ENCODE measurements at regions not wholly inside any gene's neighbourhood (a gene's known extent, or its start where the extent isn't known, plus 50 kb on each side); places are given as distances from the start of the nearest gene placed in this dataset.
A peak's percentile ranks its signal among the peaks of the same experiment; 100 is the strongest.

DNA sequence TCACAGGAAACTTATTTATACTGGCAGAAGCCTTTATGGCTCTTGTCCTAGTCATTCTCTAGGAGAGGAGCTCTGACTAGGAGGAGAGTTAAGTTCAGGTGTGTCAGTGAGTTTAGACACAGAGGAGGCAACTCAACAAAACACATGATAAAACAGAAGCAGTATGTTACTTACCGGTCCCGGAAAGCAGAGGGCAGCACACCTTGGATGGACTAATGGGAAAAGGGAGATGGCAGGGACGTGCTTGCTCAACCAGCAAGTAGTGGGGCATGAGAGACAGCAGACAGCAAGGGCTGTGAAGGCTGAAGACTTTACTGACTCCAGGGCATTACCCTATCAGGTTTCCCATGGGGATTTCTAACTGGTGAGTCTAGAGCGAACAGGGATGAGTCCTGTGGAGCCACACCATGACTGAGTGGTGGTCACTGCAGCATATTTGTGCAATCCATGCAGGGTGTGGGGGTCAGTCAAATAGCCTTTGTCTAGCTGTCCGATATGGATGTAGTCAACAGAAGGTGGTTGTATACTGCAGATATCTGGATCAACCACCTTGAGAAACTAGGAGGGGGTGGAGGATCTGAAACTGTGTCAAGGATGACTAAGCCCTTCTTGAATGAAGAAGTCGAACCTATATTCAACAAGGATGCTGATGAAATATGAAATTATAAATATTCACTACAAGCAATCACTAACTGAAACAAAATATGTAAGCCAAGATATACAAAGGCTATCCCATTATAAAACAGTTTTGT is 596.3 kb upstream of the CHRM3 start:
- H3K27ac ChIP-seq (ENCODE audit: low read depth, low read length), result no peak overlapping the region
- TF ChIP-seq, protein P1, sequence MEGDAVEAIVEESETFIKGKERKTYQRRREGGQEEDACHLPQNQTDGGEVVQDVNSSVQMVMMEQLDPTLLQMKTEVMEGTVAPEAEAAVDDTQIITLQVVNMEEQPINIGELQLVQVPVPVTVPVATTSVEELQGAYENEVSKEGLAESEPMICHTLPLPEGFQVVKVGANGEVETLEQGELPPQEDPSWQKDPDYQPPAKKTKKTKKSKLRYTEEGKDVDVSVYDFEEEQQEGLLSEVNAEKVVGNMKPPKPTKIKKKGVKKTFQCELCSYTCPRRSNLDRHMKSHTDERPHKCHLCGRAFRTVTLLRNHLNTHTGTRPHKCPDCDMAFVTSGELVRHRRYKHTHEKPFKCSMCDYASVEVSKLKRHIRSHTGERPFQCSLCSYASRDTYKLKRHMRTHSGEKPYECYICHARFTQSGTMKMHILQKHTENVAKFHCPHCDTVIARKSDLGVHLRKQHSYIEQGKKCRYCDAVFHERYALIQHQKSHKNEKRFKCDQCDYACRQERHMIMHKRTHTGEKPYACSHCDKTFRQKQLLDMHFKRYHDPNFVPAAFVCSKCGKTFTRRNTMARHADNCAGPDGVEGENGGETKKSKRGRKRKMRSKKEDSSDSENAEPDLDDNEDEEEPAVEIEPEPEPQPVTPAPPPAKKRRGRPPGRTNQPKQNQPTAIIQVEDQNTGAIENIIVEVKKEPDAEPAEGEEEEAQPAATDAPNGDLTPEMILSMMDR (IDR thresholded peaks at IDR 0.05; ENCODE audit: extremely low read depth, low read depth, low read length), result no peak

DNA sequence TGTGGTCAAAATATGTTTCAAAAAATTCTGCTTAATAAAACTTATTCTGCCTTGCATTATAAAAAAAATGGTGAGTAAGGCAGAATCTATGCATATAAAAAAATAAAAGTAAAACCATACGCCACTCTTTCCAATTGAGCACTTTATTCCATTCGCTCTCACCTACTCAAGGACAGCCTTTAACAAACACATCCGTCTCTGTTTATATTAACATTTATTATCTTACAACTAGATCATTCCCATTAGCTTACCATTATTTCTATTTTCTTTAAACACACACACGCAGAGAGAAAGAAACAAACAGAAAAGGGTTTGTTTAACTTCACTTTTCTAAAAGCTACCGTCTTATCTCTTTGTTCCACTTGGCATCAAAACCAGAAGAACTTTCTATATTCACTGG is 598.9 kb upstream of the CHRM3 start:
- no peaks in the 10 kb centered on the region for H3K4me1 ChIP-seq (ENCODE audit: insufficient read depth, low read length)
- no peak overlapping the region for H3K4me3 ChIP-seq (ENCODE audit: insufficient read depth, low read length)
- no peak for DNase-seq (ENCODE audit: insufficient read length, low spot score, missing footprints)
- no peaks in the 10 kb centered on the region for H3K9me3 ChIP-seq (ENCODE audit: low read depth, low read length)
- H3K27ac ChIP-seq (ENCODE audit: low read depth, low read length), result no peak overlapping the region
- no peaks in the 10 kb centered on the region for H4K20me1 ChIP-seq (ENCODE audit: insufficient read depth, low read length)
- no peaks in the 10 kb centered on the region for H3K79me2 ChIP-seq (ENCODE audit: insufficient read depth, low read length)
- H3K36me3 ChIP-seq (ENCODE audit: insufficient read depth, low read length), result no peaks in the 10 kb centered on the region
- no peaks in the 10 kb centered on the region for H3K27me3 ChIP-seq (ENCODE audit: insufficient read depth, low read length)
- TF ChIP-seq, protein P1 (IDR thresholded peaks at IDR 0.05; ENCODE audit: extremely low read depth, low read depth, low read length), result no peak
- H2AFZ ChIP-seq (ENCODE audit: low read length), result no peak overlapping the region
- H3K4me2 ChIP-seq (ENCODE audit: insufficient read depth, low read length), result no peak overlapping the region

More for the DNA sequence above, 596.3 kb upstream of the CHRM3 start:
- Histone ChIP-seq H4K20me1 (ENCODE audit: insufficient read depth, low read length) (no peaks in the 10 kb centered on the region), H3K4me2 (ENCODE audit: insufficient read depth, low read length) (no peak overlapping the region), H3K27me3 (ENCODE audit: insufficient read depth, low read length) (no peaks in the 10 kb centered on the region), H3K4me3 (ENCODE audit: insufficient read depth, low read length) (no peak overlapping the region), H2AFZ (ENCODE audit: low read length) (no peak overlapping the region), H3K79me2 (ENCODE audit: insufficient read depth, low read length) (no peaks in the 10 kb centered on the region), H3K9me3 (ENCODE audit: low read depth, low read length) (no peaks in the 10 kb centered on the region), H3K36me3 (ENCODE audit: insufficient read depth, low read length) (no peaks in the 10 kb centered on the region), H3K4me1 (ENCODE audit: insufficient read depth, low read length) (no peaks in the 10 kb centered on the region)
- peak; percentile 19 for DNase-seq (ENCODE audit: insufficient read length, low spot score, missing footprints)

DNA sequence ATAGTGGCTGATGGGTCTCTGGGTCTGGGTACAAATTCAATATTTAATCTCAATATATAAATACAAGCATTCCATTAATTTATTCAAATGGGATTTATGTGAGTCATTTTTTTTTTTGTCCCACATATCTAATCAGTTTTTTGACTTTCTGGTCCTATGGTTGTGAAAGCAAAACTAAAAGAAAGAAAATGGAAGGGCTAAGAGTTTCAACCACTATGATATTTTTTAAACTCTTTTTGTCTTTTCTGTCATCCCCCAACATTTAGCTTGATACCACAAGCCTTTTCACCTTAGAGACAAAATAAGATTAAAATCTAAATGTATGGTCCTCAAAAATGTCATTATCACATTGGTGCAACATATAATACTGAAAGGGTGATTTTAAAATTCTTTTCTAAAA is 602.7 kb upstream of the CHRM3 start:
- no peaks in the 10 kb centered on the region for H3K79me2 ChIP-seq (ENCODE audit: insufficient read depth, low read length)
- no peak for DNase-seq (ENCODE audit: insufficient read length, low spot score, missing footprints)
- no peaks in the 10 kb centered on the region for H3K4me1 ChIP-seq (ENCODE audit: insufficient read depth, low read length)
- H3K4me3 ChIP-seq (ENCODE audit: insufficient read depth, low read length), result no peak overlapping the region
- H3K27me3 ChIP-seq (ENCODE audit: insufficient read depth, low read length), result no peaks in the 10 kb centered on the region
- no peak overlapping the region for H3K4me2 ChIP-seq (ENCODE audit: insufficient read depth, low read length)
- TF ChIP-seq, protein P1 (IDR thresholded peaks at IDR 0.05; ENCODE audit: extremely low read depth, low read depth, low read length), result no peak
- H3K9me3 ChIP-seq (ENCODE audit: low read depth, low read length), result no peaks in the 10 kb centered on the region
- no peak overlapping the region for H2AFZ ChIP-seq (ENCODE audit: low read length)
- H3K27ac ChIP-seq (ENCODE audit: low read depth, low read length), result no peak overlapping the region
- no peaks in the 10 kb centered on the region for H3K36me3 ChIP-seq (ENCODE audit: insufficient read depth, low read length)
- no peaks in the 10 kb centered on the region for H4K20me1 ChIP-seq (ENCODE audit: insufficient read depth, low read length)

DNA sequence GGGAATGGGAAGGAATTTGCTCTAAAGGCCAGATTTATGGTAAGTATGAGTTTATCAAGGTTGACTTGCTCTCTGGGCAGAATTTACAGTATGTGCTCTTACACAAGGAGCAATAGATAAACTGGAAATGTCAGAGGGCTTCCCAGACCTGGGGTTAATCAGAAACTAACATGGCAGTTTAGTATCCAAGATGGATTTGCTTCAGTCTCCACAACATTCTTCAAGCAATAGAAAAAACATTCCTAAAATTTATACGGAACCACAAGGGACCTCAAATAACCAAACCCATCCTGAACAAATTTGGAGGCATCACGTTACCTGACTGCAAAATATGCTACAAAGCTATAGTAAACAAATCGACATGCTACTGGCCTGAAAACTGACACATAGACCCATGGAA is 606.7 kb upstream of the CHRM3 start:
- H3K4me2 ChIP-seq (ENCODE audit: insufficient read depth, low read length), result no peak overlapping the region
- TF ChIP-seq, protein P1 (IDR thresholded peaks at IDR 0.05; ENCODE audit: extremely low read depth, low read depth, low read length), result no peak
- no peak overlapping the region for H2AFZ ChIP-seq (ENCODE audit: low read length)
- no peaks in the 10 kb centered on the region for H4K20me1 ChIP-seq (ENCODE audit: insufficient read depth, low read length)
- H3K4me1 ChIP-seq (ENCODE audit: insufficient read depth, low read length), result peaks cover 9% of the 10 kb centered on the region
- no peaks in the 10 kb centered on the region for H3K27me3 ChIP-seq (ENCODE audit: insufficient read depth, low read length)
- H3K36me3 ChIP-seq (ENCODE audit: insufficient read depth, low read length), result no peaks in the 10 kb centered on the region
- H3K9me3 ChIP-seq (ENCODE audit: low read depth, low read length), result no peaks in the 10 kb centered on the region
- DNase-seq (ENCODE audit: insufficient read length, low spot score, missing footprints), result no peak
- no peaks in the 10 kb centered on the region for H3K79me2 ChIP-seq (ENCODE audit: insufficient read depth, low read length)
- no peak overlapping the region for H3K4me3 ChIP-seq (ENCODE audit: insufficient read depth, low read length)
- no peak overlapping the region for H3K27ac ChIP-seq (ENCODE audit: low read depth, low read length)
